ENCODE measurements at regions not wholly inside any gene's neighbourhood (a gene's known extent, or its start where the extent isn't known, plus 50 kb on each side); places are given as distances from the start of the nearest gene placed in this dataset.
"Not testable (repeated sequence)": the region's sequence is repeated elsewhere in the genome, so short reads cannot be mapped to it uniquely, and the experiment has no call there.

GRCh38 chr1:182227864-182228547 lies 163.6 kb downstream of the GLUL start:
- no peak overlapping the region for H3K4me3 ChIP-seq (replicated peaks; ENCODE audit: low read depth, low read length)
- H3K27me3 ChIP-seq (replicated peaks; ENCODE audit: control insufficient read depth, insufficient read depth, low read length) = no peaks in the 10 kb centered on the region; the same call in 1 of the 2 replicates
- H3K36me3 ChIP-seq (ENCODE audit: control insufficient read depth, insufficient read depth, low read length) = no peaks in the 10 kb centered on the region
- no peak for DNase-seq (ENCODE audit: extremely low read depth, insufficient read length)
- TF ChIP-seq CTCF (IDR thresholded peaks at IDR 0.05; ENCODE audit: insufficient read depth, low read length, poor library complexity, severe bottlenecking) = no peak

GRCh38 chr1:182226618-182227017 lies 165.0 kb downstream of the GLUL start:
- H3K4me3 ChIP-seq (replicated peaks; ENCODE audit: low read depth, low read length) = no peak overlapping the region
- TF ChIP-seq CTCF (IDR thresholded peaks at IDR 0.05; ENCODE audit: insufficient read depth, low read length, poor library complexity, severe bottlenecking) = no peak
- no peaks in the 10 kb centered on the region for H3K36me3 ChIP-seq (ENCODE audit: control insufficient read depth, insufficient read depth, low read length)
- DNase-seq (ENCODE audit: extremely low read depth, insufficient read length) = no peak
- no peaks in the 10 kb centered on the region; the same call in 1 of the 2 replicates for H3K27me3 ChIP-seq (replicated peaks; ENCODE audit: control insufficient read depth, insufficient read depth, low read length)

- not testable (repeated sequence) for DNase-seq (ENCODE audit: extremely low read depth, insufficient read length); H3K4me3 ChIP-seq (replicated peaks; ENCODE audit: low read depth, low read length); H3K36me3 ChIP-seq (ENCODE audit: control insufficient read depth, insufficient read depth, low read length); H3K27me3 ChIP-seq (replicated peaks; ENCODE audit: control insufficient read depth, insufficient read depth, low read length)
Measured at GRCh38 chr1:182225755-182226154, 164.2 kb upstream of the ZNF648 start.

GRCh38 chr1:182221990-182222389 lies 160.5 kb upstream of the ZNF648 start:
- not testable (repeated sequence) for H3K4me3 ChIP-seq (replicated peaks; ENCODE audit: low read depth, low read length); DNase-seq (ENCODE audit: extremely low read depth, insufficient read length); H3K36me3 ChIP-seq (ENCODE audit: control insufficient read depth, insufficient read depth, low read length); H3K27me3 ChIP-seq (replicated peaks; ENCODE audit: control insufficient read depth, insufficient read depth, low read length)

GRCh38 chr1:182221367-182221766 lies 159.9 kb upstream of the ZNF648 start:
- not testable (repeated sequence) for H3K36me3 ChIP-seq (ENCODE audit: control insufficient read depth, insufficient read depth, low read length); DNase-seq (ENCODE audit: extremely low read depth, insufficient read length); H3K4me3 ChIP-seq (replicated peaks; ENCODE audit: low read depth, low read length); H3K27me3 ChIP-seq (replicated peaks; ENCODE audit: control insufficient read depth, insufficient read depth, low read length)

- no peak overlapping the region for H3K4me3 ChIP-seq (replicated peaks; ENCODE audit: low read depth, low read length)
- no peak for DNase-seq (ENCODE audit: extremely low read depth, insufficient read length)
- H3K27me3 ChIP-seq (replicated peaks; ENCODE audit: control insufficient read depth, insufficient read depth, low read length) = no peaks in the 10 kb centered on the region
- TF ChIP-seq CTCF (IDR thresholded peaks at IDR 0.05; ENCODE audit: insufficient read depth, low read length, poor library complexity, severe bottlenecking) = no peak
- no peaks in the 10 kb centered on the region for H3K36me3 ChIP-seq (ENCODE audit: control insufficient read depth, insufficient read depth, low read length)
Measured at GRCh38 chr1:182217967-182218366, 156.5 kb upstream of the ZNF648 start.

- no peak for DNase-seq (ENCODE audit: extremely low read depth, insufficient read length)
- Histone ChIP-seq H3K27me3 (replicated peaks; ENCODE audit: control insufficient read depth, insufficient read depth, low read length) (no peaks in the 10 kb centered on the region), H3K36me3 (ENCODE audit: control insufficient read depth, insufficient read depth, low read length) (no peaks in the 10 kb centered on the region), H3K4me3 (replicated peaks; ENCODE audit: low read depth, low read length) (no peak overlapping the region)
- no peak for TF ChIP-seq CTCF (IDR thresholded peaks at IDR 0.05; ENCODE audit: insufficient read depth, low read length, poor library complexity, severe bottlenecking)
Measured at GRCh38 chr1:182217071-182217470, 155.6 kb upstream of the ZNF648 start.
